Esophagus muscularis mucosa (tissue), 4 donors: ENCODE measurements at regions not wholly inside any gene's neighbourhood (a gene's known extent, or its start where the extent isn't known, plus 50 kb on each side); places are given as distances from the start of the nearest gene placed in this dataset.

Experiments used
- DNase-seq: peaks from one replicate; pipeline ENCODE4 v3.0.0-alpha.2; 2017; ENCODE audit errors: extremely low spot score
- H3K27ac ChIP-seq, 4 donors: fragments of 200-600 bp; sonication (generic); replicated peaks in 1 of 4; 1 replicate in 3 of 4; 2 replicates in 1 of 4; pipeline ENCODE4 v1.5.1; 2016 to 2019; ENCODE audit warnings: mild to moderate bottlenecking in 1 of 4
- H3K27me3 ChIP-seq, 4 donors: fragments of 200-600 bp; sonication (generic); one replicate each; pipeline versions ENCODE4 v1.5.1 to v1.6.0; 2016 to 2019
- H3K36me3 ChIP-seq, 4 donors: fragments of 200-600 bp; sonication (generic); one replicate each; pipeline ENCODE4 v1.5.1; 2016 to 2019
- H3K4me1 ChIP-seq, 4 donors: fragments of 200-600 bp; sonication (generic); one replicate each; pipeline ENCODE4 v1.5.1; 2016 to 2019
- H3K4me3 ChIP-seq, 4 donors: fragments of 200-600 bp; sonication (generic); 1 replicate in 2 of 4; 2 replicates in 2 of 4; pipeline ENCODE4 v1.5.1; 2016 to 2019; ENCODE audit warnings: mild to moderate bottlenecking in 4 of 4, moderate library complexity in 1 of 4
- H3K9me3 ChIP-seq, 4 donors: fragments of 200-600 bp; sonication (generic); 1 replicate in 3 of 4; 2 replicates in 1 of 4; pipeline ENCODE4 v1.5.1; 2016 to 2019
- EP300 ChIP-seq: sonication (generic); formaldehyde crosslinking; IDR thresholded peaks from one replicate; pipeline ENCODE4 v1.6.1; 2017; ENCODE audit warnings: antibody characterized with exemption
- POLR2A ChIP-seq: fragments of 450-650 bp; IDR thresholded peaks from one replicate; pipeline ENCODE4 v1.6.1; 2017; ENCODE audit warnings: antibody characterized with exemption, moderate library complexity, mild to moderate bottlenecking, low read depth
- POLR2AphosphoS5 ChIP-seq, 2 donors: sonication (generic); formaldehyde crosslinking; IDR thresholded peaks; one replicate each; pipeline ENCODE4 v1.6.1; 2017; ENCODE audit warnings: antibody characterized with exemption in 2 of 2
- WGBS: methylation state at CpG from one replicate; pipeline ENCODE4 v1.1.5; 2018; 5-methylcytosine and 5-hydroxymethylcytosine counted together
- intact Hi-C: fragments of 100-400 bp; cut with DNase I; formaldehyde crosslinking; loops from one replicate; pipeline ENCODE4 v1.15.1; 2023
- TF ChIP-seq, protein P1 (sequence below), 3 experiments: fragments of 200-600 bp in 2 of 3; fragments of 450-650 bp in 1 of 3; sonication (generic) in 2 of 3; IDR thresholded peaks; one replicate each; pipeline ENCODE4 v1.5.1; 2017 to 2019; ENCODE audit warnings: antibody characterized with exemption in 3 of 3, mild to moderate bottlenecking in 2 of 3, moderate library complexity in 1 of 3

DNA sequence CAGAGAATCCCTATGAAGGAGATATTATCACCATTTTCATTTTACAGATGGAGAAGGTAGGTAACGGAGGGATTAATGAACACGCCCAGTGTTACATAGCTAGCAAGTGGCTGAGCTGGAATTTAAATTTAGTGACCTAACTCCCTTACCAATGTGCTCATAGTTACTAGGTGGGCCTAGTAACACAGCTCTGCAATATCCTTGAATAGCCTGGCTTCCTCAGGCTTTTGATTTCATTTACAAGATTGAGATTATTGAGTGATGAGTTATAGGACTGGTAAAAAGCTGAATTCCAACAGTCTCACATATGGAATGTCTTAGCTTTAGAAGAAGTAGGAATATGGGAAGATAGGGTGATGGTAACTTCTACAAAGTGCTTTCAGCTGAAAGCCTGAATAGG, 336.3 kb upstream of the KIF2A start:
- no peaks in the 10 kb centered on the region for H3K9me3 ChIP-seq
- no peak overlapping the region for H3K4me3 ChIP-seq
- H3K4me1 ChIP-seq = no peaks in the 10 kb centered on the region
- 100% methylated on average over 2 of the region's 2 CpGs for WGBS
- no peak overlapping the region for H3K27ac ChIP-seq
- peak; percentile 2 for DNase-seq
- intact Hi-C loops = no loop called here
- no peaks in the 10 kb centered on the region for H3K36me3 ChIP-seq
- TF ChIP-seq, protein P1, sequence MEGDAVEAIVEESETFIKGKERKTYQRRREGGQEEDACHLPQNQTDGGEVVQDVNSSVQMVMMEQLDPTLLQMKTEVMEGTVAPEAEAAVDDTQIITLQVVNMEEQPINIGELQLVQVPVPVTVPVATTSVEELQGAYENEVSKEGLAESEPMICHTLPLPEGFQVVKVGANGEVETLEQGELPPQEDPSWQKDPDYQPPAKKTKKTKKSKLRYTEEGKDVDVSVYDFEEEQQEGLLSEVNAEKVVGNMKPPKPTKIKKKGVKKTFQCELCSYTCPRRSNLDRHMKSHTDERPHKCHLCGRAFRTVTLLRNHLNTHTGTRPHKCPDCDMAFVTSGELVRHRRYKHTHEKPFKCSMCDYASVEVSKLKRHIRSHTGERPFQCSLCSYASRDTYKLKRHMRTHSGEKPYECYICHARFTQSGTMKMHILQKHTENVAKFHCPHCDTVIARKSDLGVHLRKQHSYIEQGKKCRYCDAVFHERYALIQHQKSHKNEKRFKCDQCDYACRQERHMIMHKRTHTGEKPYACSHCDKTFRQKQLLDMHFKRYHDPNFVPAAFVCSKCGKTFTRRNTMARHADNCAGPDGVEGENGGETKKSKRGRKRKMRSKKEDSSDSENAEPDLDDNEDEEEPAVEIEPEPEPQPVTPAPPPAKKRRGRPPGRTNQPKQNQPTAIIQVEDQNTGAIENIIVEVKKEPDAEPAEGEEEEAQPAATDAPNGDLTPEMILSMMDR (IDR thresholded peaks at IDR 0.05) = no peak
- no peaks in the 10 kb centered on the region for H3K27me3 ChIP-seq

DNA sequence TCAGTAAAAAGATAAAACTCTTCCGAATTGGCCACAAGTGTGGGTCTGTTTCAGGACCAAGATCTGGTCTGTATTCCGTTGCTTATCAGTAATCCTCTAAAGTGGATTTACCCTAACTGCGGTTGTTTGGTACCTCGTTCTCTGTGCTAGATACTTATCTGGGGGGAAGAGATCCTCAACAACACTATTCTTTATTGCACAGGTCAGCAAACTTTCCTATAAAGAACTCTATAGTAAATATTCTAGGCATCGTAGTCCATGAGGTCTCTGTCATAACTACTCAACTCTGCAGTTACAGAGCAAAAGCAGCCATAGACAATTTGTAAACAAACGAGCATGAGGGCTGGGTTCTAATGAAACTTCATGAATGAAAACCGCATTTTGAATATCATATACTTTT, 335.8 kb upstream of the KIF2A start:
- no peak for TF ChIP-seq EP300
- TF ChIP-seq, protein P1 (IDR thresholded peaks at IDR 0.05) = no peak
- TF ChIP-seq POLR2A = no peak
- TF ChIP-seq POLR2AphosphoS5 (IDR thresholded peaks at IDR 0.05) = no peak
- Histone ChIP-seq H3K27me3 (no peaks in the 10 kb centered on the region), H3K4me1 (no peaks in the 10 kb centered on the region), H3K4me3 (no peak overlapping the region), H3K9me3 (no peaks in the 10 kb centered on the region), H3K36me3 (no peaks in the 10 kb centered on the region), H3K27ac (no peak overlapping the region)
- intact Hi-C loops = no loop called here
- DNase-seq = peak; percentile 8
- 87% methylated on average over 7 of the region's 7 CpGs for WGBS

DNA sequence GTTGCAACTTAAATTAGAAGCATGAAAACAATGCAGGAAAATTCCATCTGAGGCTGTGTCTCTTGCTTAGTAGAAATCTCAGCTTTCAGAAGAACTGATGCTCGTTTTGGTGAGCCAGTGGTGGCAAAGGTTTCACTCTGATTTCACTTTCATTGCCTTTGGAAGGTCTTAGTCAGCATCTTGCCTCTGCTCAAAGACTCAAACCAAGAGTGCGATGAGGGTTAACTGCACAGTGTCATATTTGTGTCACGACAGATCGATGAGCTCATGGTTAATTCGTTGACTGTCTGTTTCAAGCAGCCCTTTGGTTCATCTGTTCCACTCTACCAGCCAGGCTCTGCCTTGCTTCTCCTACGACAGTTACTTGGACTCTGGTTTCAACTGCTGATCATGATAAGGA, 331.3 kb upstream of the KIF2A start:
- DNase-seq = no peak
- no peak overlapping the region for H3K27ac ChIP-seq
- H3K4me1 ChIP-seq = no peaks in the 10 kb centered on the region
- 85% methylated on average over 6 of the region's 6 CpGs for WGBS
- H3K36me3 ChIP-seq = no peaks in the 10 kb centered on the region
- no peak for TF ChIP-seq POLR2AphosphoS5 (IDR thresholded peaks at IDR 0.05)
- TF ChIP-seq, protein P1 (IDR thresholded peaks at IDR 0.05) = no peak
- TF ChIP-seq POLR2A = no peak
- TF ChIP-seq EP300 = no peak
- intact Hi-C loops = no loop called here
- H3K27me3 ChIP-seq = no peaks in the 10 kb centered on the region
- H3K4me3 ChIP-seq = no peak overlapping the region
- H3K9me3 ChIP-seq = no peaks in the 10 kb centered on the region

DNA sequence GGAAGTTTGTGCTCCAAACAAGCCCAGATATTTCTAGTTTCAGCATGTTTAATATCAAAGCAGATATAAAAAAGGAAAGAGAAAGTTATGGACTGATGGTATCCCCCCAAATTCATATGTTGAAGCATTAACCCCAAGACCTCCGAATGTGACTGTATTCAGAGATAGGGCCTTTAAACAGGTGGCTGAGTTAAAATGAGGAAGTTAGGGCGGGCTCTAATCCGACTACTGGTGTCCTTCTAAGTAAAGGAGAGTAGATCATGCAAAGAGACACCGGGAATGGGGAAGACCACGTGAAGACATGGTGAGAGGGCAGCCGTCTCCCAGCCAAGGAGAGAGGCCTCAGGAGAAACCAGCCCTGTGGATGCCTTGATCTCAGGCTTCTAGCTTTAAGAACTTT, 324.1 kb upstream of the KIF2A start:
- TF ChIP-seq POLR2AphosphoS5 (IDR thresholded peaks at IDR 0.05) (no peak), EP300 (no peak), POLR2A (no peak)
- TF ChIP-seq, protein P1 (IDR thresholded peaks at IDR 0.05) = no peak

DNA sequence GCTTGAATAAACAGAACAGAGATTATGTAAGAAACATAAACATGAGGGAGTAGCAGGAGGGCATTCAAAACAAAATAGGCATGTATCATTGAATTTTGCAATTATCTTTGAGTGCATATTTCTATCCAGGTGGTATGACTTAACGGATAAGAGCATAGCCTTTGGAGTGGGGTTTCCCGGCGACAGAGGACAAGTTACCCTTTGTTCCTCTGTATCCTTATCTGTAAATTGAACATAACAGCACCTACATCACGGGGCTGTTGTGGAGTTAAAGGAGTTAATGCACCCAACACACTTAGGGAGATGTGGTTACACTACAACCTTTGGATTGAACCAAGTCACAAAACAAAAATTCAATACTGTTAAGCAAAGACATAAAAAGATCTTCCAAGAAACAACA, 314.6 kb upstream of the KIF2A start:
- 81% methylated on average over 4 of the region's 4 CpGs for WGBS
- Histone ChIP-seq H3K9me3 (peaks cover 0 to 13% (median 6%) of the 10 kb centered on the region in 4 donors), H3K27me3 (no peaks in the 10 kb centered on the region), H3K4me1 (no peaks in the 10 kb centered on the region), H3K27ac (no peak overlapping the region), H3K36me3 (no peaks in the 10 kb centered on the region), H3K4me3 (no peak overlapping the region)
- TF ChIP-seq EP300 (no peak), POLR2AphosphoS5 (IDR thresholded peaks at IDR 0.05) (no peak), POLR2A (no peak)
- TF ChIP-seq, protein P1 (IDR thresholded peaks at IDR 0.05) = no peak
- intact Hi-C loops = no loop called here
- no peak for DNase-seq

More for the DNA sequence above, 324.1 kb upstream of the KIF2A start:
- no peaks in the 10 kb centered on the region for H3K36me3 ChIP-seq
- peaks cover 0 to 7% (median 3%) of the 10 kb centered on the region in 4 donors for H3K9me3 ChIP-seq
- no peaks in the 10 kb centered on the region for H3K27me3 ChIP-seq
- no peak overlapping the region for H3K27ac ChIP-seq
- intact Hi-C loops = no loop called here
- H3K4me1 ChIP-seq = no peaks in the 10 kb centered on the region
- no peak overlapping the region for H3K4me3 ChIP-seq
- no peak for DNase-seq
- WGBS = 67% methylated on average over 6 of the region's 6 CpGs
